Psoas muscle (tissue), 7 donors: ENCODE measurements at regions not wholly inside any gene's neighbourhood (a gene's known extent, or its start where the extent isn't known, plus 50 kb on each side); places are given as distances from the start of the nearest gene placed in this dataset.
"Not testable (repeated sequence)": the region's sequence is repeated elsewhere in the genome, so short reads cannot be mapped to it uniquely, and the experiment has no call there.

Experiments
- ATAC-seq, 4 donors: fragments of 200-7000 bp; cut with Tn5 transposase; one replicate each; pipeline ENCODE4 v1.9.1; 2020; ENCODE audit warnings: moderate library complexity in 3 of 4, mild to moderate bottlenecking in 2 of 4
- DNase-seq, 2 donors: peaks; one replicate each; pipeline ENCODE4 v3.0.0-alpha.2; 2020
- H3K27ac ChIP-seq: fragments of 200-600 bp; one replicate; pipeline ENCODE4 v1.8.0; 2022
- H3K27me3 ChIP-seq, 3 donors: fragments of 200-600 bp in 1 of 3; one replicate each; pipeline versions ENCODE4 v1.6.1 to v1.8.0; 2013 to 2022; ENCODE audit warnings: low read length in 2 of 3, mild to moderate bottlenecking in 2 of 3, moderate library complexity in 1 of 3; ENCODE audit not compliant: insufficient read depth in 3 of 3
- H3K36me3 ChIP-seq, 2 donors: fragments of 200-600 bp in 1 of 2; one replicate each; pipeline versions ENCODE4 v1.6.1 to v1.8.0; 2013 to 2022; ENCODE audit warnings: low read depth in 1 of 2, mild to moderate bottlenecking in 1 of 2, moderate library complexity in 1 of 2; ENCODE audit not compliant: insufficient read depth in 1 of 2
- H3K4me1 ChIP-seq: fragments of 200-600 bp; one replicate; pipeline ENCODE4 v1.8.0; 2022
- H3K4me3 ChIP-seq: fragments of 200-600 bp; one replicate; pipeline ENCODE4 v1.8.0; 2022; ENCODE audit warnings: mild to moderate bottlenecking
- H3K9me3 ChIP-seq: fragments of 200-600 bp; one replicate; pipeline ENCODE4 v1.8.0; 2022
- CTCF ChIP-seq: fragments of 200-600 bp; IDR thresholded peaks from one replicate; pipeline ENCODE4 v1.8.0; 2022; ENCODE audit warnings: antibody characterized with exemption
- WGBS, 3 donors: extraction: QIAGEN DNeasy Blood & Tissue Kit; methylation state at CpG; one replicate each; pipeline versions ENCODE4 v1.1.6 to v1.1.7; 2013; 5-methylcytosine and 5-hydroxymethylcytosine counted together
- intact Hi-C, 2 donors: fragments of 100-400 bp; cut with DNase I; formaldehyde crosslinking; loops; one replicate each; pipeline versions ENCODE4 v1.11.0 to v1.14.2; 2022
- donor health status: healthy with polysubstance abuse.
- donor health status: DM: no; HTN: no; CAD: no; lungs with moderate emphysema.
- donor health status: Bipolar disorder and iron deficiency.
- donor health status: healthy.
- donor health status: DM: yes; HTN: yes; CAD: no.
- donor health status: DM: no; HTN: no; CAD: no.
- donor health status: DM: yes; HTN: yes; CAD: no.

- ATAC-seq (no peak), DNase-seq (no peak)
- no peaks in the 10 kb centered on the region for H3K4me1 ChIP-seq
- no peaks in the 10 kb centered on the region for H3K27me3 ChIP-seq
- H3K36me3 ChIP-seq = no peaks in the 10 kb centered on the region
- no peak overlapping the region for H3K27ac ChIP-seq
- H3K9me3 ChIP-seq = no peaks in the 10 kb centered on the region
- WGBS, 3 donors = 90 to 97% (median 95%) methylated on average over 1 of the region's 1 CpG
- intact Hi-C loops = no loop called here
- TF ChIP-seq CTCF = no peak
- H3K4me3 ChIP-seq = no peak overlapping the region
Observed at GRCh38 chr10:36736311-36736710, 389.1 kb upstream of the ANKRD30A start.

- DNase-seq, H3K4me3 ChIP-seq, ATAC-seq, H3K36me3 ChIP-seq, H3K27me3 ChIP-seq, H3K27ac ChIP-seq, H3K4me1 ChIP-seq, H3K9me3 ChIP-seq, intact Hi-C loops: not testable (repeated sequence)
- WGBS, 3 donors = 96 to 98% (median 96%) methylated on average over 14 to 21 of the region's 21 CpGs
Observed at GRCh38 chr10:36734590-36734989, 390.8 kb upstream of the ANKRD30A start.

GRCh38 chr10:36730316-36730715 lies 395.1 kb upstream of the ANKRD30A start:
- H3K27me3 ChIP-seq = no peaks in the 10 kb centered on the region
- intact Hi-C loops = no loop called here
- no peak for TF ChIP-seq CTCF

GRCh38 chr10:36728626-36729025 lies 396.8 kb upstream of the ANKRD30A start:
- DNase-seq = no peak
- H3K4me3 ChIP-seq = no peak overlapping the region
- H3K27ac ChIP-seq = no peak overlapping the region
- H3K27me3 ChIP-seq = no peaks in the 10 kb centered on the region
- no peaks in the 10 kb centered on the region for H3K36me3 ChIP-seq
- intact Hi-C loops = no loop called here
- no peaks in the 10 kb centered on the region for H3K9me3 ChIP-seq
- H3K4me1 ChIP-seq = peaks cover 6% of the 10 kb centered on the region
- no peak for ATAC-seq
- TF ChIP-seq CTCF = no peak
- WGBS, 3 donors = 57 to 66% (median 59%) methylated on average over 2 of the region's 2 CpGs

More at GRCh38 chr10:36730316-36730715, 395.1 kb upstream of the ANKRD30A start:
- H3K9me3 ChIP-seq = no peaks in the 10 kb centered on the region
- H3K4me3 ChIP-seq = no peak overlapping the region
- H3K4me1 ChIP-seq = peaks cover 2% of the 10 kb centered on the region
- WGBS, 3 donors = 90 to 95% (median 91%) methylated on average over 6 of the region's 6 CpGs
- H3K27ac ChIP-seq = no peak overlapping the region
- no peaks in the 10 kb centered on the region for H3K36me3 ChIP-seq
- ATAC-seq = no peak
- no peak for DNase-seq

GRCh38 chr10:36725581-36726520 lies 399.5 kb upstream of the ANKRD30A start:
- H3K9me3 ChIP-seq = peaks cover 4% of the 10 kb centered on the region
- no peaks in the 10 kb centered on the region for H3K27me3 ChIP-seq
- intact Hi-C loops = no loop called here
- WGBS, 3 donors = 58 to 70% (median 61%) methylated on average over 6 of the region's 6 CpGs
- ATAC-seq = peak; percentile 77 to 88 (median 86)
- H3K4me1 ChIP-seq = peaks cover 6% of the 10 kb centered on the region
- TF ChIP-seq CTCF = no peak
- no peaks in the 10 kb centered on the region for H3K36me3 ChIP-seq
- no peak overlapping the region for H3K27ac ChIP-seq
- DNase-seq = peak; percentile 49 to 56
- no peak overlapping the region for H3K4me3 ChIP-seq
